ENCODE measurements at regions not wholly inside any gene's neighbourhood (a gene's known extent, or its start where the extent isn't known, plus 50 kb on each side); places are given as distances from the start of the nearest gene placed in this dataset.
"Not testable (repeated sequence)": the region's sequence is repeated elsewhere in the genome, so short reads cannot be mapped to it uniquely, and the experiment has no call there.

GRCh38 chr13:98075048-98075447, 67.8 kb upstream of the FARP1 start:
- no peak overlapping the region for H3K4me2 ChIP-seq (ENCODE audit: low read length)
- no peak overlapping the region for H3K4me3 ChIP-seq (ENCODE audit: low read length)
- no peaks in the 10 kb centered on the region for H3K4me1 ChIP-seq (ENCODE audit: control insufficient read depth, insufficient read depth, low read length)
- H3K36me3 ChIP-seq (ENCODE audit: insufficient read depth, low read length): no peaks in the 10 kb centered on the region
- no peaks in the 10 kb centered on the region for H3K27me3 ChIP-seq (ENCODE audit: control insufficient read depth, insufficient read depth, low read length)
- H3K9me3 ChIP-seq (replicated peaks; ENCODE audit: low read length): no peaks in the 10 kb centered on the region
- no peak overlapping the region for H3K9ac ChIP-seq (ENCODE audit: low read depth, low read length)

GRCh38 chr13:98076309-98076708, 66.6 kb upstream of the FARP1 start:
- not testable (repeated sequence) for H3K4me2 ChIP-seq (ENCODE audit: low read length); H3K27me3 ChIP-seq (ENCODE audit: control insufficient read depth, insufficient read depth, low read length); H3K4me3 ChIP-seq (ENCODE audit: low read length); H3K4me1 ChIP-seq (ENCODE audit: control insufficient read depth, insufficient read depth, low read length); H3K9ac ChIP-seq (ENCODE audit: low read depth, low read length); H3K36me3 ChIP-seq (ENCODE audit: insufficient read depth, low read length); H3K9me3 ChIP-seq (replicated peaks; ENCODE audit: low read length)

GRCh38 chr13:98080280-98080679, 62.6 kb upstream of the FARP1 start:
- no peak overlapping the region for H3K4me2 ChIP-seq (ENCODE audit: low read length)
- no peak overlapping the region for H3K4me3 ChIP-seq (ENCODE audit: low read length)
- H3K9me3 ChIP-seq (replicated peaks; ENCODE audit: low read length): no peaks in the 10 kb centered on the region
- no peaks in the 10 kb centered on the region for H3K27me3 ChIP-seq (ENCODE audit: control insufficient read depth, insufficient read depth, low read length)
- H3K4me1 ChIP-seq (ENCODE audit: control insufficient read depth, insufficient read depth, low read length): peaks cover 9% of the 10 kb centered on the region
- no peaks in the 10 kb centered on the region for H3K36me3 ChIP-seq (ENCODE audit: insufficient read depth, low read length)
- no peak overlapping the region for H3K9ac ChIP-seq (ENCODE audit: low read depth, low read length)

GRCh38 chr13:98083507-98083906, 59.4 kb upstream of the FARP1 start:
- peak overlapping the region; percentile 50 for H3K4me2 ChIP-seq (ENCODE audit: low read length)
- H3K9me3 ChIP-seq (replicated peaks; ENCODE audit: low read length): no peaks in the 10 kb centered on the region
- peak overlapping the region; percentile 49 for H3K9ac ChIP-seq (ENCODE audit: low read depth, low read length)
- H3K27me3 ChIP-seq (ENCODE audit: control insufficient read depth, insufficient read depth, low read length): no peaks in the 10 kb centered on the region
- peaks cover 9% of the 10 kb centered on the region for H3K4me1 ChIP-seq (ENCODE audit: control insufficient read depth, insufficient read depth, low read length)
- no peak overlapping the region for H3K4me3 ChIP-seq (ENCODE audit: low read length)
- no peaks in the 10 kb centered on the region for H3K36me3 ChIP-seq (ENCODE audit: insufficient read depth, low read length)

- Histone ChIP-seq H3K4me2 (ENCODE audit: low read length) (peak overlapping the region; percentile 50), H3K27me3 (ENCODE audit: control insufficient read depth, insufficient read depth, low read length) (no peaks in the 10 kb centered on the region), H3K9ac (ENCODE audit: low read depth, low read length) (peak overlapping the region; percentile 49), H3K4me1 (ENCODE audit: control insufficient read depth, insufficient read depth, low read length) (peaks cover 9% of the 10 kb centered on the region), H3K9me3 (replicated peaks; ENCODE audit: low read length) (no peaks in the 10 kb centered on the region), H3K4me3 (ENCODE audit: low read length) (no peak overlapping the region), H3K36me3 (ENCODE audit: insufficient read depth, low read length) (no peaks in the 10 kb centered on the region)
Observed at GRCh38 chr13:98083936-98084335, 59.0 kb upstream of the FARP1 start.

GRCh38 chr13:98089246-98089645, 53.6 kb upstream of the FARP1 start:
- Histone ChIP-seq H3K4me3 (ENCODE audit: low read length) (no peak overlapping the region), H3K9me3 (replicated peaks; ENCODE audit: low read length) (peaks cover 4% of the 10 kb centered on the region), H3K9ac (ENCODE audit: low read depth, low read length) (no peak overlapping the region), H3K36me3 (ENCODE audit: insufficient read depth, low read length) (no peaks in the 10 kb centered on the region), H3K4me1 (ENCODE audit: control insufficient read depth, insufficient read depth, low read length) (peaks cover 14% of the 10 kb centered on the region), H3K4me2 (ENCODE audit: low read length) (no peak overlapping the region), H3K27me3 (ENCODE audit: control insufficient read depth, insufficient read depth, low read length) (no peaks in the 10 kb centered on the region)

- Histone ChIP-seq H3K4me3 (ENCODE audit: low read length) (no peak overlapping the region), H3K9ac (ENCODE audit: low read depth, low read length) (no peak overlapping the region), H3K4me2 (ENCODE audit: low read length) (no peak overlapping the region), H3K4me1 (ENCODE audit: control insufficient read depth, insufficient read depth, low read length) (peaks cover 12% of the 10 kb centered on the region), H3K9me3 (replicated peaks; ENCODE audit: low read length) (peaks cover 4% of the 10 kb centered on the region), H3K36me3 (ENCODE audit: insufficient read depth, low read length) (no peaks in the 10 kb centered on the region), H3K27me3 (ENCODE audit: control insufficient read depth, insufficient read depth, low read length) (no peaks in the 10 kb centered on the region)
Observed at GRCh38 chr13:98092888-98093287, 50.0 kb upstream of the FARP1 start.

Data from skeletal muscle satellite cell (primary cell).